H9 (cell line): ENCODE measurements at regions not wholly inside any gene's neighbourhood (a gene's known extent, or its start where the extent isn't known, plus 50 kb on each side); places are given as distances from the start of the nearest gene placed in this dataset.

Experiments used
- DNase-seq: peaks from one replicate; pipeline ENCODE4 v3.0.0-alpha.2; 2017
- H2AFZ ChIP-seq: one replicate; pipeline ENCODE4 v1.6.1; 2013; ENCODE audit warnings: mild to moderate bottlenecking, low read length, control low read depth, moderate library complexity
- H2AK5ac ChIP-seq: 2 replicates; pipeline ENCODE4 v1.6.1; 2013; ENCODE audit warnings: low read length, control low read depth, mixed read lengths; ENCODE audit not compliant: insufficient read length
- H2BK120ac ChIP-seq: one replicate; pipeline ENCODE4 v1.6.1; 2013; ENCODE audit warnings: low read depth, mild to moderate bottlenecking, low read length, control low read depth, inconsistent platforms; ENCODE audit not compliant: poor library complexity, severe bottlenecking
- H2BK12ac ChIP-seq: 2 replicates; pipeline ENCODE4 v1.6.1; 2013; ENCODE audit warnings: low read length, control low read depth, mixed read lengths, low read depth; ENCODE audit not compliant: insufficient read length
- H2BK15ac ChIP-seq: 2 replicates; pipeline ENCODE4 v1.6.1; 2013; ENCODE audit warnings: low read depth, low read length, control low read depth
- H2BK20ac ChIP-seq: one replicate; pipeline ENCODE4 v1.6.1; 2013; ENCODE audit warnings: low read depth, mild to moderate bottlenecking, low read length, control low read depth, inconsistent platforms; ENCODE audit not compliant: poor library complexity, severe bottlenecking
- H2BK5ac ChIP-seq: 2 replicates; pipeline ENCODE4 v1.6.1; 2013; ENCODE audit warnings: low read length, control low read depth, mixed read lengths; ENCODE audit not compliant: insufficient read length
- H3K14ac ChIP-seq: 2 replicates; pipeline ENCODE4 v1.6.1; 2013; ENCODE audit warnings: low read length, control low read depth; ENCODE audit not compliant: insufficient read depth
- H3K18ac ChIP-seq: 2 replicates; pipeline ENCODE4 v1.6.1; 2013; ENCODE audit warnings: low read depth, mild to moderate bottlenecking, mixed read lengths, low read length, control low read depth; ENCODE audit not compliant: insufficient read length
- H3K23ac ChIP-seq: 2 replicates; pipeline ENCODE4 v1.6.1; 2013; ENCODE audit warnings: low read length, control low read depth, mixed read lengths, low read depth; ENCODE audit not compliant: insufficient read length
- H3K23me2 ChIP-seq: 2 replicates; pipeline ENCODE4 v1.6.1; 2013; ENCODE audit warnings: low read depth, mild to moderate bottlenecking, mixed read lengths, low read length, control low read depth; ENCODE audit not compliant: insufficient read length, poor library complexity, severe bottlenecking
- H3K27ac ChIP-seq: 2 replicates; pipeline ENCODE4 v1.5.1; 2013; ENCODE audit warnings: low read length, control low read depth, mixed read lengths, low read depth; ENCODE audit not compliant: insufficient read length
- H3K27me3 ChIP-seq: 2 replicates; pipeline ENCODE4 v1.6.1; 2013; ENCODE audit warnings: low read length, control low read depth, inconsistent platforms; ENCODE audit not compliant: insufficient read depth
- H3K4ac ChIP-seq: 2 replicates; pipeline ENCODE4 v1.6.1; 2013; ENCODE audit warnings: low read depth, mild to moderate bottlenecking, control low read depth, inconsistent platforms, low read length, moderate library complexity
- H3K4me1 ChIP-seq: 2 replicates; pipeline ENCODE4 v1.6.1; 2013; ENCODE audit warnings: low read length, control low read depth, inconsistent platforms; ENCODE audit not compliant: insufficient read depth
- H3K4me2 ChIP-seq: 2 replicates; pipeline ENCODE4 v1.6.1; 2013; ENCODE audit warnings: low read length, control low read depth, mixed read lengths; ENCODE audit not compliant: insufficient read length, insufficient read depth
- H3K56ac ChIP-seq: 2 replicates; pipeline ENCODE4 v1.6.1; 2013; ENCODE audit warnings: low read depth, mild to moderate bottlenecking, mixed read lengths, low read length, control low read depth; ENCODE audit not compliant: insufficient read length
- H3K79me1 ChIP-seq: 2 replicates; pipeline ENCODE4 v1.6.1; 2013; ENCODE audit warnings: low read depth, mild to moderate bottlenecking, moderate library complexity, low read length, control low read depth, inconsistent platforms; ENCODE audit not compliant: insufficient read depth, poor library complexity, severe bottlenecking
- H3K79me2 ChIP-seq: 2 replicates; pipeline ENCODE4 v1.6.1; 2013; ENCODE audit warnings: low read length, control low read depth, inconsistent platforms; ENCODE audit not compliant: insufficient read depth
- H3K9ac ChIP-seq: 2 replicates; pipeline ENCODE4 v1.6.1; 2013; ENCODE audit warnings: low read length, control low read depth, mixed read lengths; ENCODE audit not compliant: insufficient read length; ENCODE audit errors: extremely low read depth
- H3K9me3 ChIP-seq: one replicate; pipeline ENCODE4 v1.6.1; 2013; ENCODE audit warnings: low read depth, low read length, inconsistent platforms; ENCODE audit not compliant: control insufficient read depth
- H3T11ph ChIP-seq: one replicate; pipeline ENCODE4 v1.6.1; 2013; ENCODE audit warnings: mild to moderate bottlenecking, low read length, control low read depth, inconsistent platforms
- H4K20me1 ChIP-seq: one replicate; pipeline ENCODE4 v1.6.1; 2013; ENCODE audit not compliant: control insufficient read depth, insufficient read length, insufficient read depth
- H4K5ac ChIP-seq: 2 replicates; pipeline ENCODE4 v1.6.1; 2013; ENCODE audit warnings: low read depth, mild to moderate bottlenecking, mixed read lengths, low read length, control low read depth; ENCODE audit not compliant: insufficient read length
- H4K8ac ChIP-seq: replicated peaks from 2 replicates; pipeline ENCODE4 v1.6.1; 2013; ENCODE audit warnings: low read length, control low read depth, mixed read lengths, low read depth; ENCODE audit not compliant: insufficient read length
- H4K91ac ChIP-seq: 2 replicates; pipeline ENCODE4 v1.6.1; 2013; ENCODE audit warnings: low read depth, mild to moderate bottlenecking, moderate library complexity, mixed read lengths, low read length, control low read depth; ENCODE audit not compliant: insufficient read length
- H3K27ac Mint-ChIP-seq, 3 experiments: 2 replicates in 2 of 3; 3 replicates in 1 of 3; pipeline ENCODE4 v1.8.0; 2020 to 2021; ENCODE audit warnings: mixed read lengths in 3 of 3, mild to moderate bottlenecking in 1 of 3, moderate library complexity in 1 of 3
- H3K27me3 Mint-ChIP-seq: 2 replicates; pipeline ENCODE4 v1.8.0; 2021; ENCODE audit warnings: low read depth, mild to moderate bottlenecking, moderate library complexity, mixed read lengths
- H3K36me3 Mint-ChIP-seq, 3 experiments: 2 replicates in 2 of 3; 3 replicates in 1 of 3; pipeline ENCODE4 v1.8.0; 2020 to 2021; ENCODE audit warnings: low read depth in 3 of 3, mixed read lengths in 3 of 3; ENCODE audit not compliant: insufficient read depth in 1 of 3
- H3K4me1 Mint-ChIP-seq, 2 experiments: 2 replicates each; pipeline ENCODE4 v1.8.0; 2020; ENCODE audit warnings: mixed read lengths in 2 of 2
- H3K4me3 Mint-ChIP-seq, 2 experiments: 2 replicates in 1 of 2; 3 replicates in 1 of 2; pipeline ENCODE4 v1.8.0; 2020 to 2021; ENCODE audit warnings: mild to moderate bottlenecking in 2 of 2, mixed read lengths in 2 of 2, moderate library complexity in 1 of 2
- H3K9me3 Mint-ChIP-seq, 2 experiments: 2 replicates in 1 of 2; 3 replicates in 1 of 2; pipeline ENCODE4 v1.8.0; 2020; ENCODE audit warnings: mild to moderate bottlenecking in 2 of 2, mixed read lengths in 2 of 2, moderate library complexity in 1 of 2
- WGBS: extraction: QIAGEN DNeasy Blood & Tissue Kit; methylation state at CpG from one replicate; pipeline ENCODE4 v1.1.7; 2013; ENCODE audit warnings: missing lambda C conversion rate, low lambda C conversion rate, mixed read lengths; ENCODE audit not compliant: insufficient read length; ENCODE audit errors: extremely low coverage; 5-methylcytosine and 5-hydroxymethylcytosine counted together
- TF ChIP-seq, protein P1 (sequence below): fragments of 200-600 bp; sonication (generic); conservative IDR thresholded peaks from 3 replicates; pipeline ENCODE4 v1.8.0; 2021; ENCODE audit warnings: antibody characterized with exemption, mild to moderate bottlenecking

DNA sequence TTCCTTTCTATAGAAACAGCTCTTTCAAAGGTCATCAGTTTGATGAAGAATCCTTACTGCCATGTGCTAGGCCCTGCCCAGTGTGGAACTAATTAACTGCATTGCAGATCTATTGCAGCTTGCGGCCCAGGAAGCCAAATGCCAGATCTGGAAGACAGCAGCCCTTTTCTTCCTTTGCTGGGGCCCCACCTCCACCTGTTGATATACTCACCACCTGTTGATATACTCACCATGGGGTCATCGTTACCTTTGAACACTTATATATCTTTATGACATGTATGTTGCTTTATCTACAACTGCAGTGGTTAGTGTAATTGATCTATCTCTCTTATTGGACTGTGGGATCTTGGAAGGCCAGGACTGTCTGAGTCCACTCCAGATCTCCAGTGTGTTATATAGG, 292.5 kb downstream of the ATP23 start:
- H2BK120ac ChIP-seq = no peak overlapping the region
- TF ChIP-seq, protein P1, sequence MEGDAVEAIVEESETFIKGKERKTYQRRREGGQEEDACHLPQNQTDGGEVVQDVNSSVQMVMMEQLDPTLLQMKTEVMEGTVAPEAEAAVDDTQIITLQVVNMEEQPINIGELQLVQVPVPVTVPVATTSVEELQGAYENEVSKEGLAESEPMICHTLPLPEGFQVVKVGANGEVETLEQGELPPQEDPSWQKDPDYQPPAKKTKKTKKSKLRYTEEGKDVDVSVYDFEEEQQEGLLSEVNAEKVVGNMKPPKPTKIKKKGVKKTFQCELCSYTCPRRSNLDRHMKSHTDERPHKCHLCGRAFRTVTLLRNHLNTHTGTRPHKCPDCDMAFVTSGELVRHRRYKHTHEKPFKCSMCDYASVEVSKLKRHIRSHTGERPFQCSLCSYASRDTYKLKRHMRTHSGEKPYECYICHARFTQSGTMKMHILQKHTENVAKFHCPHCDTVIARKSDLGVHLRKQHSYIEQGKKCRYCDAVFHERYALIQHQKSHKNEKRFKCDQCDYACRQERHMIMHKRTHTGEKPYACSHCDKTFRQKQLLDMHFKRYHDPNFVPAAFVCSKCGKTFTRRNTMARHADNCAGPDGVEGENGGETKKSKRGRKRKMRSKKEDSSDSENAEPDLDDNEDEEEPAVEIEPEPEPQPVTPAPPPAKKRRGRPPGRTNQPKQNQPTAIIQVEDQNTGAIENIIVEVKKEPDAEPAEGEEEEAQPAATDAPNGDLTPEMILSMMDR = no peak
- no peak overlapping the region for H3K23ac ChIP-seq
- H3K4me1 ChIP-seq = no peaks in the 10 kb centered on the region
- H2BK15ac ChIP-seq = no peak overlapping the region
- Mint-ChIP-seq H3K9me3 (peaks cover 13 to 24% of the 10 kb centered on the region in 2 experiments), H3K36me3 (peaks cover 5 to 18% (median 7%) of the 10 kb centered on the region in 3 experiments; a peak in 5 of 7 replicates), H3K27me3 (peaks cover 23% of the 10 kb centered on the region), H3K27ac (no peak overlapping the region; a peak in 1 of 7 replicates), H3K4me1 (peaks cover 6 to 7% of the 10 kb centered on the region in 2 experiments; a peak in 1 of 4 replicates), H3K4me3 (no peak overlapping the region)
- H4K20me1 ChIP-seq = no peaks in the 10 kb centered on the region
- H3K79me2 ChIP-seq = no peaks in the 10 kb centered on the region
- no peak overlapping the region for H3K27ac ChIP-seq
- no peak overlapping the region for H2BK12ac ChIP-seq
- H4K91ac ChIP-seq = no peak overlapping the region
- H4K5ac ChIP-seq = no peak overlapping the region
- H3K9me3 ChIP-seq = no peaks in the 10 kb centered on the region
- no peak overlapping the region for H2BK20ac ChIP-seq
- no peak overlapping the region for H3K14ac ChIP-seq
- H4K8ac ChIP-seq = no peak overlapping the region
- no peaks in the 10 kb centered on the region for H3K79me1 ChIP-seq
- no peak overlapping the region for H3K4ac ChIP-seq
- H2AFZ ChIP-seq = no peak overlapping the region
- no peaks in the 10 kb centered on the region for H3K27me3 ChIP-seq
- no peak overlapping the region for H3K4me2 ChIP-seq
- H3K23me2 ChIP-seq = no peaks in the 10 kb centered on the region
- no peak overlapping the region for H3K56ac ChIP-seq
- no peak overlapping the region for H3K9ac ChIP-seq
- H2BK5ac ChIP-seq = no peak overlapping the region
- H3T11ph ChIP-seq = no peak overlapping the region
- H2AK5ac ChIP-seq = no peak overlapping the region
- DNase-seq = no peak
- no peak overlapping the region for H3K18ac ChIP-seq
- no CpG with 5 or more reads among the region's 2 CpGs for WGBS
